Mesodermal cell (in vitro differentiated cells): ENCODE measurements at regions not wholly inside any gene's neighbourhood (a gene's known extent, or its start where the extent isn't known, plus 50 kb on each side); places are given as distances from the start of the nearest gene placed in this dataset.

Experiments
- H3K27ac ChIP-seq: 2 replicates; pipeline ENCODE4 v1.7.0; 2013; ENCODE audit warnings: mild to moderate bottlenecking, low read depth, low read length, moderate library complexity; ENCODE audit not compliant: severe bottlenecking
- H3K36me3 ChIP-seq: 2 replicates; pipeline ENCODE4 v1.7.1; 2013; ENCODE audit warnings: mild to moderate bottlenecking, low read length, moderate library complexity; ENCODE audit not compliant: control insufficient read depth, insufficient read depth
- H3K4me1 ChIP-seq: one replicate; pipeline ENCODE4 v1.7.1; 2013; ENCODE audit warnings: mild to moderate bottlenecking, low read length; ENCODE audit not compliant: insufficient read depth, control insufficient read depth, poor library complexity, severe bottlenecking
- H3K4me3 ChIP-seq: 2 replicates; pipeline ENCODE4 v1.7.0; 2013; ENCODE audit warnings: low read length, control low read depth, mild to moderate bottlenecking; ENCODE audit not compliant: insufficient read depth, poor library complexity, severe bottlenecking; ENCODE audit errors: extremely low read depth
- H3K9me3 ChIP-seq: 2 replicates; pipeline ENCODE4 v1.7.1; 2013; ENCODE audit warnings: mild to moderate bottlenecking, low read length, moderate library complexity; ENCODE audit not compliant: control insufficient read depth
- WGBS, 2 experiments: methylation state at CpG; one replicate each; pipeline ENCODE4 v1.1.5; 2013; ENCODE audit warnings: missing lambda C conversion rate in 2 of 2; ENCODE audit not compliant: insufficient coverage in 2 of 2; 5-methylcytosine and 5-hydroxymethylcytosine counted together

GRCh38 chr11:116458546-116458945, 314.2 kb downstream of the BUD13 start:
- peaks cover 6% of the 10 kb centered on the region for H3K4me1 ChIP-seq
- no peaks in the 10 kb centered on the region for H3K9me3 ChIP-seq
- no peaks in the 10 kb centered on the region for H3K36me3 ChIP-seq
- no peak overlapping the region for H3K4me3 ChIP-seq
- H3K27ac ChIP-seq = no peak overlapping the region
- WGBS, 2 experiments = 100% methylated on average over 1 to 2 of the region's 4 CpGs

- WGBS, 2 experiments = 33 to 41% methylated on average over 8 to 9 of the region's 10 CpGs
- Histone ChIP-seq H3K4me3 (no peak overlapping the region), H3K27ac (peak overlapping the region; percentile 5)
Measured at GRCh38 chr11:116457336-116458007, 315.3 kb downstream of the BUD13 start.

DNA sequence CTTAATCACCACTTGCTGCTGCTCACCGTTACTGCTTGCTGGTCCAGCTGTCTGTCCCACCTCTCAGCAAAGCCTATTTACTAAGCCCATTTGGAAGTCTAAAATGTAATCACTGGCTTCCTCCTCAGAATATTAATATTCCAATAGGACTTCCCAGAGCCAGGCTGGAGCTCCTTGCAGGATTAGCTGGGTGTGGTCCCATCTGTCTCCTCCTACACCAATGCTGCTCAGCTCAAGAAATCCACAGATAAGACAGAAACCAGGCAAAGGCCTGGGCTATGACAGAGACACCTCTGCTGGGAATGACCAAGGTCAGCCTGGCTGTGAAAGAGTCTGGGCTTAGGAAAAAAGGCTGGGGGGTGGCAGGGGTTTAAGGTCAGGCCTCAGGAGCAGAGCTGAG, 317.8 kb downstream of the BUD13 start:
- WGBS, 2 experiments = 67 to 83% methylated on average over 1 of the region's 1 CpG
- H3K4me3 ChIP-seq = no peak overlapping the region
- peaks cover 6% of the 10 kb centered on the region for H3K4me1 ChIP-seq
- no peaks in the 10 kb centered on the region for H3K9me3 ChIP-seq
- no peak overlapping the region for H3K27ac ChIP-seq
- no peaks in the 10 kb centered on the region for H3K36me3 ChIP-seq

More at GRCh38 chr11:116457336-116458007, 315.3 kb downstream of the BUD13 start:
- H3K36me3 ChIP-seq = no peaks in the 10 kb centered on the region
- H3K9me3 ChIP-seq = no peaks in the 10 kb centered on the region
- H3K4me1 ChIP-seq = peaks cover 6% of the 10 kb centered on the region

DNA sequence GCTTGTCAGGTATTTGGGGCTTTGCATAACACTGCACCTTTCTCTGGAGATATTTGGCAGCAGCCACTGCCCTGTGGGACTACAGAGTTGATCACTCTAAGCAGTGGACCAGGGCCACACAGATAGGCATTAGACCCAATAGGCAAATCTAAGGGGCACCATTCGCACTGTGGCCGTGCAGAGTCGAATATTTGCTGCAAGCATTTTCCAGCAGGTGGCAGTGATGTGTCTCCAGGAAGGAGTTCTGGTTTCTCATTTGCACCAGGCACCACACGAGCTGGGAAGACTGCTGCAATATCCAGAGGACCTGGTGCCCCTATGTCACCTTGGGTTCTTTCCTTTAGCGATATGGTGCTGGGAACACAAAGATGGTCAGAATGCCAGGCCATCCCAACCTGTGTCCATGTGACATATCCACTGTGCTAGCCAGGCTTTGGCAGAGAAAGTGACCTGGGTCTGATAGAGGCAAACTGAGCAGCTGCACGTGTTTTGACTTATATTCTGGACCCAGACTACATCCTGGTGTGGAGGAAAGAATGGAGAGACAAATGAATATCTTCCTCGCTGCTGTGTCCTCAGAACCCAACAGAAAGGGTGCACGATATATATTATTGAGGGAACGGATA, 318.7 kb downstream of the BUD13 start:
- Histone ChIP-seq H3K27ac (no peak overlapping the region), H3K4me1 (peaks cover 6% of the 10 kb centered on the region), H3K4me3 (no peak overlapping the region), H3K9me3 (no peaks in the 10 kb centered on the region), H3K36me3 (no peaks in the 10 kb centered on the region)
- WGBS, 2 experiments = 62 to 71% methylated on average over 7 to 8 of the region's 9 CpGs

GRCh38 chr11:116452461-116452860, 320.3 kb downstream of the BUD13 start:
- Histone ChIP-seq H3K36me3 (no peaks in the 10 kb centered on the region), H3K9me3 (no peaks in the 10 kb centered on the region), H3K4me3 (no peak overlapping the region), H3K4me1 (no peaks in the 10 kb centered on the region), H3K27ac (no peak overlapping the region)
- 90 to 93% methylated on average over 2 to 3 of the region's 3 CpGs for WGBS, 2 experiments

DNA sequence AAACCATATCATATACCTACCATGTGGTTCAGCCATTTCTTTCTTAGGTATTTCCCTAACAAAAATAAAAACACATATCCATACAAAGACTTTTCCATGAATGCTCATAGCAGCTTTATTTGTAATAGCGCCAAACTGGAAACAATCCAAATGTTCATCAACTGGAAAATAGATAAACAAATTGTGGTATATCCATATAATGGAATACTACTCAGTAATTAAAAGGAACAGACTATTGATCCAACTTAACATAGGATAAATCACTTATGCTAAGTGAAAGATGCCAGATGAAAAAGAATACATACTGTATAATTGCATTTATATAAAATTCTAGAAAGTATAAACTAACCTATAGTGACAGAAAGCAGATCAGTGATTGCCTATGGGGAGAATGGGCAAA, 323.3 kb downstream of the BUD13 start:
- Histone ChIP-seq H3K4me1 (no peaks in the 10 kb centered on the region), H3K9me3 (no peaks in the 10 kb centered on the region), H3K4me3 (no peak overlapping the region), H3K36me3 (no peaks in the 10 kb centered on the region), H3K27ac (no peak overlapping the region)
- WGBS, 2 experiments = no CpG with 5 or more reads among the region's 1 CpG

DNA sequence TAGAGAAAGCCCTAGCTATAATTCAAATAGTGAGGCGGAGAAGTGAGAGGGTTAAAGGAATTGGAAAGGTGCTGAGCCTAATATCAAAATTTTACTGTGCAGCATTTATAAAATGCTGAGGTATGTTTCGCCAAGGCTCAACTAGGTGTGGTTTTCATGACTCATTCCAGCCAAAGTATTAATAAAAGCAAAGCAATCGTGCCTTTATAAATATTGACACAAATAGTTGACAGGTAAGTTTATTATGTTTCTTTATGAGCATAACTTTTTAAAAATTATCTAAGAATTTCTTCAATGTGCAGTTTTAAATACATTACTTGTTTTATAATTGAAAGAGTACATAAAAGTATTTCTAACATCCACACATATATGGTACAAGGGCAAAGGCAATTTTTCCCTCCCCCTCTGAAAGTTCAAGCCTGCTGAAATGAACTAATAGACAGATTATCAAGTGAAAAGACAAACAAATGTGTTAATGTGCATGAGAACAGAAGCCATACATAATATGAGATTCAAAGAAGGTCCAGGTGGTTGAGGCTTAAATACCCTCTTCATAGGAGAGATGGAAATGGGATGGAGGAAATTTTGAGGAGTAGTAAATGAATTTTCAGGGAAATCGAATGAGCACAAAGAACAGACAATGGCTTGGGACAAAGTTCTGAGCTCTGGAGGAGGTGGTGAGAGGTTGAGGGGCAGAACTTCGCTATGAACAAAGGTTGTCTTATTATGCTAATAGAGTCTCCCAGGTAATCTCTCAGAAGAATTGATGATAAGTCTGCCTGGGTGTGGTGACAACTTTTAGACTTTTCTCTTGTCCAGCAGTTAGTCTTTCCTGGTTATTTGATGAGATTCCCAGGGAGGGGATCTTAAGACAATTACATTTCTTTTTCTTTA, 326.5 kb downstream of the BUD13 start:
- Histone ChIP-seq H3K4me1 (no peaks in the 10 kb centered on the region), H3K9me3 (peaks cover 5% of the 10 kb centered on the region), H3K27ac (no peak overlapping the region), H3K36me3 (no peaks in the 10 kb centered on the region), H3K4me3 (no peak overlapping the region)
- 45 to 60% methylated on average over 2 to 3 of the region's 5 CpGs for WGBS, 2 experiments

- Histone ChIP-seq H3K4me3 (no peak overlapping the region), H3K36me3 (no peaks in the 10 kb centered on the region), H3K27ac (no peak overlapping the region), H3K4me1 (no peaks in the 10 kb centered on the region), H3K9me3 (peaks cover 8% of the 10 kb centered on the region)
- WGBS, 2 experiments = 62 to 100% methylated on average over 1 to 3 of the region's 6 CpGs
Measured at GRCh38 chr11:116445108-116446047, 327.4 kb downstream of the BUD13 start.

DNA sequence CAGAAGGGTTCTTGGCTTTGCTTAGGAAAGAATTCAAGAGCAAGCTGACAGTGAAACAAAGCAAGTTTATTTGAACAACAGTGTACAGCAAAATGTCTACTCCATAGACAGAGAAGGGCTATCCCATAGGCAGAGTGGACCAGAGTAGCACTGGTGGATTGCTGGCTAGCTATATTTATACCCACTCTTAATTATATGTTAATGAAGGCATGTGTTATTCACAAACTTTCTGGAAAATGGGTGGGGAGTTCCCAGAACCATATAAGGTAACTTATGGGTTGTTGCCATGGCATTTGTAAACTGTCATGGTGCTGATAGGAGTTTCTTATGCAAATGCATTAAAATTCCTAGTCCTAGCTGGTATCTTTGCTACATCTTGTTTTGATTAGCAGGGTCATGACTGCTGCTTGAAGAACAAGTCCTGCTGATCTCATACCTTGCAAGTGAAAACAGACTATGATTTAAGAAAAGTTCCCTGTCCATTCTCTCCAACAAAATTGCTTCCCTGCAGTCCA, 330.5 kb downstream of the BUD13 start:
- Histone ChIP-seq H3K4me1 (no peaks in the 10 kb centered on the region), H3K36me3 (no peaks in the 10 kb centered on the region), H3K9me3 (peaks cover 13% of the 10 kb centered on the region), H3K27ac (no peak overlapping the region), H3K4me3 (no peak overlapping the region)

DNA sequence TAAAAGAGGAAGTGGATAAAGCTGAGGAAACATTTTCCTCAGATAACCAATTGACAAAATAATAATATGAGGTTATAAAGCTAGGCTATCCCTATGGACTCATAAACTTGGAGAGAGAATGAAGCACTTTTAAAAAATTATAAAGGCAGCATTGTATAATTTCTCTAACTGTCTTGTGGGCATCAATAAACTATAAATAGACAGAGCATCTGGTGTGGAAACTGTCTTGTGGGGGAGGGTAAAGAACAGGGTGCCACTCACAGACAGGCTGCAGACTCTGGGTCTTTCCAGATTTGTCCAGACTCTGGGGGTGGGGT, 333.5 kb downstream of the BUD13 start:
- no peaks in the 10 kb centered on the region for H3K4me1 ChIP-seq
- no peak overlapping the region for H3K4me3 ChIP-seq
- H3K9me3 ChIP-seq = peaks cover 13% of the 10 kb centered on the region
- H3K36me3 ChIP-seq = no peaks in the 10 kb centered on the region
- H3K27ac ChIP-seq = no peak overlapping the region
